ENCODE measurements at regions not wholly inside any gene's neighbourhood (a gene's known extent, or its start where the extent isn't known, plus 50 kb on each side); places are given as distances from the start of the nearest gene placed in this dataset.

GRCh38 chr9:78671785-78672184 lies 374.9 kb downstream of the PSAT1 start:
- no peaks in the 10 kb centered on the region for H3K4me1 ChIP-seq
- TF ChIP-seq CTCF (IDR thresholded peaks at IDR 0.05) = no peak
- no peak overlapping the region for H3K4me2 ChIP-seq (ENCODE audit: low read length)
- no peak overlapping the region for H3K27ac ChIP-seq
- H3K36me3 ChIP-seq (ENCODE audit: control insufficient read depth, insufficient read depth, low read length) = no peaks in the 10 kb centered on the region
- H2AFZ ChIP-seq = no peak overlapping the region
- H3K9ac ChIP-seq = no peak overlapping the region
- H3K9me3 ChIP-seq (ENCODE audit: control insufficient read depth, low read length) = no peaks in the 10 kb centered on the region
- H3K4me3 ChIP-seq (ENCODE audit: low read depth, low read length) = no peak overlapping the region
- H3K79me2 ChIP-seq = no peaks in the 10 kb centered on the region
- H3K27me3 ChIP-seq (ENCODE audit: control insufficient read depth, insufficient read depth, low read length) = no peaks in the 10 kb centered on the region

GRCh38 chr9:78674874-78675273 lies 377.9 kb downstream of the PSAT1 start:
- Histone ChIP-seq H3K36me3 (ENCODE audit: control insufficient read depth, insufficient read depth, low read length) (no peaks in the 10 kb centered on the region), H3K4me3 (ENCODE audit: low read depth, low read length) (no peak overlapping the region), H3K9ac (no peak overlapping the region), H3K27me3 (ENCODE audit: control insufficient read depth, insufficient read depth, low read length) (no peaks in the 10 kb centered on the region), H3K79me2 (no peaks in the 10 kb centered on the region), H3K9me3 (ENCODE audit: control insufficient read depth, low read length) (no peaks in the 10 kb centered on the region), H3K27ac (no peak overlapping the region), H3K4me1 (no peaks in the 10 kb centered on the region), H2AFZ (no peak overlapping the region), H3K4me2 (ENCODE audit: low read length) (no peak overlapping the region)
- TF ChIP-seq CTCF (IDR thresholded peaks at IDR 0.05) = no peak

- no peaks in the 10 kb centered on the region for H3K79me2 ChIP-seq
- H3K4me2 ChIP-seq (ENCODE audit: low read length) = no peak overlapping the region
- H3K9ac ChIP-seq = no peak overlapping the region
- no peaks in the 10 kb centered on the region for H3K9me3 ChIP-seq (ENCODE audit: control insufficient read depth, low read length)
- H2AFZ ChIP-seq = no peak overlapping the region
- H3K4me1 ChIP-seq = no peaks in the 10 kb centered on the region
- no peak for TF ChIP-seq CTCF (IDR thresholded peaks at IDR 0.05)
- no peak overlapping the region for H3K27ac ChIP-seq
- H3K27me3 ChIP-seq (ENCODE audit: control insufficient read depth, insufficient read depth, low read length) = no peaks in the 10 kb centered on the region
- no peaks in the 10 kb centered on the region for H3K36me3 ChIP-seq (ENCODE audit: control insufficient read depth, insufficient read depth, low read length)
- H3K4me3 ChIP-seq (ENCODE audit: low read depth, low read length) = no peak overlapping the region
Measured at GRCh38 chr9:78676009-78676408, 379.1 kb downstream of the PSAT1 start.

GRCh38 chr9:78676623-78677022 lies 379.7 kb downstream of the PSAT1 start:
- H3K4me1 ChIP-seq = no peaks in the 10 kb centered on the region
- no peaks in the 10 kb centered on the region for H3K36me3 ChIP-seq (ENCODE audit: control insufficient read depth, insufficient read depth, low read length)
- H3K79me2 ChIP-seq = no peaks in the 10 kb centered on the region
- no peak for TF ChIP-seq CTCF (IDR thresholded peaks at IDR 0.05)
- H2AFZ ChIP-seq = no peak overlapping the region
- H3K27me3 ChIP-seq (ENCODE audit: control insufficient read depth, insufficient read depth, low read length) = no peaks in the 10 kb centered on the region
- no peak overlapping the region for H3K4me3 ChIP-seq (ENCODE audit: low read depth, low read length)
- no peak overlapping the region for H3K27ac ChIP-seq
- H3K9ac ChIP-seq = no peak overlapping the region
- H3K4me2 ChIP-seq (ENCODE audit: low read length) = no peak overlapping the region
- no peaks in the 10 kb centered on the region for H3K9me3 ChIP-seq (ENCODE audit: control insufficient read depth, low read length)

GRCh38 chr9:78677326-78677725 lies 380.4 kb downstream of the PSAT1 start:
- no peaks in the 10 kb centered on the region for H3K27me3 ChIP-seq (ENCODE audit: control insufficient read depth, insufficient read depth, low read length)
- H3K36me3 ChIP-seq (ENCODE audit: control insufficient read depth, insufficient read depth, low read length) = no peaks in the 10 kb centered on the region
- no peaks in the 10 kb centered on the region for H3K9me3 ChIP-seq (ENCODE audit: control insufficient read depth, low read length)
- no peak overlapping the region for H2AFZ ChIP-seq
- H3K79me2 ChIP-seq = no peaks in the 10 kb centered on the region
- no peak overlapping the region for H3K4me3 ChIP-seq (ENCODE audit: low read depth, low read length)
- no peak overlapping the region for H3K9ac ChIP-seq
- no peaks in the 10 kb centered on the region for H3K4me1 ChIP-seq
- TF ChIP-seq CTCF (IDR thresholded peaks at IDR 0.05) = no peak
- H3K27ac ChIP-seq = no peak overlapping the region
- H3K4me2 ChIP-seq (ENCODE audit: low read length) = no peak overlapping the region
